Upper lobe of left lung (tissue), 4 donors: ENCODE measurements at regions not wholly inside any gene's neighbourhood (a gene's known extent, or its start where the extent isn't known, plus 50 kb on each side); places are given as distances from the start of the nearest gene placed in this dataset.

Source experiments
- CTCF ChIP-seq, 6 experiments: fragments of 450-650 bp in 4 of 6; fragments of 200-600 bp in 2 of 6; sonication (generic) in 2 of 6; IDR thresholded peaks; one replicate each; pipeline ENCODE4 v1.5.1; 2016 to 2019; ENCODE audit warnings: antibody characterized with exemption in 6 of 6
- POLR2A ChIP-seq, 4 donors: fragments of 450-650 bp; IDR thresholded peaks; one replicate each; pipeline ENCODE4 v1.5.1; 2016 to 2017; ENCODE audit warnings: antibody characterized with exemption in 4 of 4, mild to moderate bottlenecking in 2 of 4
- POLR2AphosphoS5 ChIP-seq, 2 donors: sonication (generic); formaldehyde crosslinking; IDR thresholded peaks; one replicate each; pipeline ENCODE4 v1.5.1; 2017; ENCODE audit warnings: antibody characterized with exemption in 2 of 2

GRCh38 chr6:101001607-101002006, 120.5 kb upstream of the ASCC3 start:
- TF ChIP-seq CTCF (IDR thresholded peaks at IDR 0.05) (no peak), POLR2A (IDR thresholded peaks at IDR 0.05) (no peak), POLR2AphosphoS5 (IDR thresholded peaks at IDR 0.05) (no peak)
